HL-60 (cell line): ENCODE measurements at regions not wholly inside any gene's neighbourhood (a gene's known extent, or its start where the extent isn't known, plus 50 kb on each side); places are given as distances from the start of the nearest gene placed in this dataset.

Experiments
- CTCF ChIP-seq: IDR thresholded peaks from one replicate; pipeline ENCODE4 v1.5.1; 2011; ENCODE audit warnings: low read length, control low read depth, inconsistent platforms; ENCODE audit not compliant: insufficient read depth
- GABPA ChIP-seq: IDR thresholded peaks from 2 replicates; pipeline ENCODE4 v1.6.1; 2012; ENCODE audit warnings: low read depth
- POLR2AphosphoS5 ChIP-seq: IDR thresholded peaks from 2 replicates; pipeline ENCODE4 v1.6.1; 2012; ENCODE audit warnings: low read depth
- REST ChIP-seq: IDR thresholded peaks from 2 replicates; pipeline ENCODE4 v1.6.1; 2012; ENCODE audit warnings: low read depth; ENCODE audit not compliant: insufficient replicate concordance

GRCh38 chr9:86664603-86665002 is 282.7 kb downstream of the GAS1 start:
- TF ChIP-seq CTCF (no peak), GABPA (no peak), REST (no peak), POLR2AphosphoS5 (no peak)
